ENCODE measurements at regions not wholly inside any gene's neighbourhood (a gene's known extent, or its start where the extent isn't known, plus 50 kb on each side); places are given as distances from the start of the nearest gene placed in this dataset.

GRCh38 chr7:72524037-72524436 lies 111.9 kb upstream of the CALN1 start:
- no peak for DNase-seq

GRCh38 chr7:72504061-72504706 lies 92.0 kb upstream of the CALN1 start:
- DNase-seq = no peak

- no peak for DNase-seq
Measured at GRCh38 chr7:72503644-72504043, 91.5 kb upstream of the CALN1 start.

- no peak for DNase-seq
Measured at GRCh38 chr7:72494807-72495206, 82.7 kb upstream of the CALN1 start.

- DNase-seq = peak; percentile 54
Measured at GRCh38 chr7:72493850-72494661, 81.9 kb upstream of the CALN1 start.

GRCh38 chr7:72492461-72493065 lies 80.4 kb upstream of the CALN1 start:
- no peak for DNase-seq

GRCh38 chr7:72490301-72490700 lies 78.2 kb upstream of the CALN1 start:
- no peak for DNase-seq

GRCh38 chr7:72481934-72482333 lies 69.8 kb upstream of the CALN1 start:
- no peak for DNase-seq

GRCh38 chr7:72476608-72477305 lies 64.6 kb upstream of the CALN1 start:
- no peak for DNase-seq

GRCh38 chr7:72467237-72467636 lies 55.1 kb upstream of the CALN1 start:
- DNase-seq = no peak

- DNase-seq = no peak
Measured at GRCh38 chr7:72466797-72467196, 54.7 kb upstream of the CALN1 start.

- no peak for DNase-seq
Measured at GRCh38 chr7:72465521-72465920, 53.4 kb upstream of the CALN1 start.

GRCh38 chr7:72462311-72462710 lies 50.2 kb upstream of the CALN1 start:
- DNase-seq = no peak

Measured in hindlimb muscle (tissue), 1 donor.